Caco-2 (cell line): ENCODE measurements at regions not wholly inside any gene's neighbourhood (a gene's known extent, or its start where the extent isn't known, plus 50 kb on each side); places are given as distances from the start of the nearest gene placed in this dataset.

ENCODE experiments used
- BruUV-seq: library from RNA; stranded (reverse); fragments of 400-500 nt; replicated peaks from 2 replicates; lab custom pipeline; 2021; lab: Mats Ljungman, UMichigan
- CTCF ChIA-PET: fragments of 300-600 bp; sonication (Branson Sonifier 250); formaldehyde crosslinking; loops from one replicate; lab custom pipeline; 2022; ENCODE audit warnings: antibody characterized with exemption; lab: Charles Lee
- POLR2A ChIA-PET: fragments of 300-600 bp; sonication (Branson Sonifier 250); formaldehyde crosslinking; loops from one replicate; lab custom pipeline; 2022; ENCODE audit warnings: antibody characterized with exemption; lab: Charles Lee
- DNase-seq, 2 experiments: peaks; one replicate each; pipeline versions ENCODE4 v3.0.0 to v3.0.0-alpha.2; 2020 to 2022
- H3K27me3 ChIP-seq: replicated peaks from 2 replicates; pipeline ENCODE4 v1.6.0; 2011; ENCODE audit warnings: low read length; ENCODE audit not compliant: control insufficient read depth, insufficient read depth
- H3K36me3 ChIP-seq: 2 replicates; pipeline ENCODE4 v1.5.1; 2011; ENCODE audit warnings: low read length; ENCODE audit not compliant: control insufficient read depth, insufficient read depth
- H3K4me1 ChIP-seq: fragments of 250-450 bp; sonication (Bioruptor Pico); 2 replicates; pipeline ENCODE4 v1.5.1; 2020; ENCODE audit warnings: mild to moderate bottlenecking
- H3K4me3 ChIP-seq: 2 replicates; pipeline ENCODE4 v1.5.1; 2011; ENCODE audit warnings: low read depth, mild to moderate bottlenecking, control low read depth, low read length
- H3K9me3 ChIP-seq: fragments of 250-450 bp; sonication (Bioruptor Pico); 2 replicates; pipeline ENCODE4 v1.5.1; 2020; ENCODE audit warnings: mild to moderate bottlenecking, moderate library complexity
- H3K27ac Mint-ChIP-seq: one replicate; pipeline ENCODE4 v1.8.0; 2022; ENCODE audit warnings: mixed read lengths; ENCODE audit not compliant: unreplicated experiment
- H3K27me3 Mint-ChIP-seq: one replicate; pipeline ENCODE4 v1.8.0; 2022; ENCODE audit warnings: mixed read lengths; ENCODE audit not compliant: insufficient read depth, unreplicated experiment
- H3K36me3 Mint-ChIP-seq: one replicate; pipeline ENCODE4 v1.8.0; 2022; ENCODE audit warnings: mild to moderate bottlenecking, mixed read lengths; ENCODE audit not compliant: insufficient read depth, unreplicated experiment
- H3K4me1 Mint-ChIP-seq: one replicate; pipeline ENCODE4 v1.8.0; 2022; ENCODE audit warnings: low read depth, mixed read lengths; ENCODE audit not compliant: unreplicated experiment
- H3K4me3 Mint-ChIP-seq: one replicate; pipeline ENCODE4 v1.8.0; 2022; ENCODE audit warnings: mild to moderate bottlenecking, moderate library complexity, mixed read lengths; ENCODE audit not compliant: unreplicated experiment
- H3K9me3 Mint-ChIP-seq: one replicate; pipeline ENCODE4 v1.8.0; 2022; ENCODE audit warnings: mixed read lengths; ENCODE audit not compliant: unreplicated experiment
- CTCF ChIP-seq, 2 experiments: fragments of 200-600 bp in 1 of 2; IDR thresholded peaks; 1 replicate in 1 of 2; 2 replicates in 1 of 2; pipeline versions ENCODE4 v1.5.1 to v1.8.0; 2011 to 2022; ENCODE audit warnings: antibody characterized with exemption in 1 of 2, control low read depth in 1 of 2, inconsistent platforms in 1 of 2, low read depth in 1 of 2, low read length in 1 of 2, mild to moderate bottlenecking in 1 of 2, moderate library complexity in 1 of 2; ENCODE audit not compliant: insufficient read depth in 1 of 2, severe bottlenecking in 1 of 2, unreplicated experiment in 1 of 2
- intact Hi-C: fragments of 100-400 bp; cut with micrococcal nuclease; formaldehyde crosslinking; loops from one replicate; pipeline ENCODE4 v1.10.0; 2022; ENCODE audit not compliant: unreplicated experiment

GRCh38 chr12:86914721-86915120, 658.5 kb upstream of the MGAT4C start:
- BruUV-seq = no TSS peak
- TF ChIP-seq CTCF (IDR thresholded peaks at IDR 0.05; ENCODE audit: insufficient read depth in 1 of 2, low read depth in 1 of 2, low read length in 1 of 2, severe bottlenecking in 1 of 2, unreplicated experiment in 1 of 2) = peak in 1 of 2 experiments; percentile 39
- Mint-ChIP-seq H3K36me3 (no peaks in the 10 kb centered on the region), H3K4me1 (no peaks in the 10 kb centered on the region), H3K9me3 (no peaks in the 10 kb centered on the region), H3K4me3 (no peak overlapping the region), H3K27me3 (no peaks in the 10 kb centered on the region), H3K27ac (no peak overlapping the region)
- ChIA-PET CTCF (no interaction called here), POLR2A (no interaction called here)
- Histone ChIP-seq H3K4me1 (no peaks in the 10 kb centered on the region), H3K4me3 (no peak overlapping the region), H3K9me3 (no peaks in the 10 kb centered on the region), H3K36me3 (no peaks in the 10 kb centered on the region), H3K27me3 (no peaks in the 10 kb centered on the region)
- DNase-seq = peak in 1 of 2 experiments; percentile 39
- intact Hi-C loops = loop anchor here (5.0 kb wide), 1 partner anchor 652 kb away; no protein-coding TSS in a partner anchor

- no peaks in the 10 kb centered on the region for H3K9me3 Mint-ChIP-seq
- H3K27me3 Mint-ChIP-seq = no peaks in the 10 kb centered on the region
- no peaks in the 10 kb centered on the region for H3K36me3 ChIP-seq
- ChIA-PET CTCF (no interaction called here), POLR2A (no interaction called here)
- H3K4me1 Mint-ChIP-seq = no peaks in the 10 kb centered on the region
- H3K4me1 ChIP-seq = no peaks in the 10 kb centered on the region
- DNase-seq = no peak
- TF ChIP-seq CTCF (IDR thresholded peaks at IDR 0.05; ENCODE audit: insufficient read depth in 1 of 2, low read depth in 1 of 2, low read length in 1 of 2, severe bottlenecking in 1 of 2, unreplicated experiment in 1 of 2) = no peak
- no peak overlapping the region for H3K27ac Mint-ChIP-seq
- no peaks in the 10 kb centered on the region for H3K9me3 ChIP-seq
- intact Hi-C loops = loop anchor here (5.0 kb wide), 1 partner anchor 650 kb away; no protein-coding TSS in a partner anchor
- H3K4me3 ChIP-seq = no peak overlapping the region
- no peaks in the 10 kb centered on the region for H3K36me3 Mint-ChIP-seq
- H3K27me3 ChIP-seq = no peaks in the 10 kb centered on the region
- no TSS peak for BruUV-seq
- no peak overlapping the region for H3K4me3 Mint-ChIP-seq
These were observed 655.8 kb upstream of the MGAT4C start for GRCh38 chr12:86911973-86912372.

- Histone ChIP-seq H3K36me3 (no peaks in the 10 kb centered on the region), H3K4me1 (no peaks in the 10 kb centered on the region), H3K9me3 (no peaks in the 10 kb centered on the region), H3K4me3 (no peak overlapping the region), H3K27me3 (no peaks in the 10 kb centered on the region)
- Mint-ChIP-seq H3K9me3 (no peaks in the 10 kb centered on the region), H3K27me3 (no peaks in the 10 kb centered on the region), H3K27ac (no peak overlapping the region), H3K36me3 (no peaks in the 10 kb centered on the region), H3K4me3 (no peak overlapping the region), H3K4me1 (no peaks in the 10 kb centered on the region)
- BruUV-seq = no TSS peak
- DNase-seq = no peak
- TF ChIP-seq CTCF (IDR thresholded peaks at IDR 0.05; ENCODE audit: insufficient read depth in 1 of 2, low read depth in 1 of 2, low read length in 1 of 2, severe bottlenecking in 1 of 2, unreplicated experiment in 1 of 2) = no peak
- intact Hi-C loops = no loop called here
- ChIA-PET CTCF (no interaction called here), POLR2A (no interaction called here)
These were observed 647.0 kb upstream of the MGAT4C start for GRCh38 chr12:86903159-86903558.
